ENCODE measurements at regions not wholly inside any gene's neighbourhood (a gene's known extent, or its start where the extent isn't known, plus 50 kb on each side); places are given as distances from the start of the nearest gene placed in this dataset.
"Not testable (repeated sequence)": the region's sequence is repeated elsewhere in the genome, so short reads cannot be mapped to it uniquely, and the experiment has no call there.

DNA sequence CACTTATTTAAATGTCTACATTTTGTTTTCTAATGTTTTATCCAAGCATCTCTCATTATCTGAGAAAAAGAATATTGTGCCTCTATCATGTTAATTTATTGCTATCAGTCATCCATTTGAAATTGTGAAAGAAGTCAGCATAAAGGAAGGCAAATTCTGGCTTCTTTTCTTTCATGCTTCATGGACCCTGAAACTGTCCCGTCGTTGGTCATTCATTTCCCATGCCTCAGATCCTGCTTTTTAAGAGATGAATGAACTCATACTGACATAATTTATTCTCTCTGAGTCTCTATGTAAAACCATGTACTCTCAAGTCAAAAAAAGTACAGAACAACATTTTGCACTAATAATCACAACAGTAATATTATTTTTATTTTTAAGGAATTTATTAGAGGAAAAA is 2512.0 kb downstream of the PCDH9 start:
- DNase-seq (ENCODE audit: low read depth), result no peak

DNA sequence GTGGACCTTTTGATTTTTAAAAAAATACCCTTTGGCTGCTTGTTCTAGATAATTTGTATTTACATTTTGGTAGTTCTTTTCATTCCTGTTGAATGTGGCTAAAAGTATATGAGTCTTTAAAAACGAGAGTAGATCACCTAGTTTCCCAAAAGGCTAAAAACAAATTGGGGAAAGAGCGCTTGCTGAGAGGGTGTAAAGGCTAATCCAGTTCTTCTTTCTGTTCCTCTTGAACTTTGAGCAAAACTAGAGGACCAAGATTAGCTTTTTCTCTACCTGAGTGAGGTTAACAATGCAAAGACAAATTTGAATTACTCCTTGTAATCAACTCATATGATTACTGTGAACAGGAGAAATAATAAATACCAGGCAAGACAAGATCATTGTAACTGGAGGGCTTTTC is 2513.2 kb downstream of the PCDH9 start:
- DNase-seq (ENCODE audit: low read depth), result no peak

DNA sequence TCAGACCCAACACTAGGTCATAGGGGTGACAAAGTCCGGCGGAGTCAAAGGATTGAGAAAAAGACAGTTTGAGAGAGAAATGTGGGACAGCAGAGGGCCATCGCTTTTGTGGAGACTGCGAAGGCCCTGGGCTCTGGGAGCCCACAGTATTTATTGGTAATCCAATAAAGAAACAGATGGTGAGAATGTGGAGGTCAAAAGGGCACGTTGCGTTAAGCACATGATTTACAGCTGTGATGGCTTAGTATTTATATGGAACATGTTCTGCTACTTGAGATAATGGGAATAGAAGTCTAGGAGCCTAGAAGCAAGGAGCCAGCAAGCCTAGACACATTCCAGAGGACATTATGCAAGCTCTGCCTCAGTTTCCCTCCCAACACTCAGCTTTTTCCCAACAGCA is 2521.1 kb downstream of the PCDH9 start:
- peak; percentile 1 for DNase-seq (ENCODE audit: low read depth)

DNA sequence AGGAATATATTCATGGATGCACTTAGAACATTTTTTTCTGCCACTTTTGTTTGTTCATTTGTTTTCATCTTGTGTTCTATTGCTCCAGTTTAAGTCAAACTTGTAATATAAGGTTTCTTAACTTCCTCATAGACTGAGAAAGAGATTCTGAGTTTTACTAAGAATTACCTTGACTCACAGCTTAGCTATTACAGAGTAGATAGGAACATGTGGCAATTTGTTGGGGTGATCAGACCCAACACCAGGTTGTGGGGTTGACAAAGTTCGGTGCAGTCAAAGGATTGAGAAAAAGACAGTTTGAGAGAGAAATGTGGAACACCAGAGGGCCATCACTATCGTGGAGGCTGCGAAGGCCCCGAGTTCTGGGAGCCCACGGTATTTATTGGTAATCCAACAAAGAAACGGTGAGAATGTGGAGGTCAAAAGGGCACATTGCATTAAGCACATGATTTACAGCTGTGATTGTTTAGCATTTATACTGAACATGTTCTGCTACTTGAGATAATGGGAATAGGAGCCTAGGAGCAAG is 2526.0 kb downstream of the PCDH9 start:
- DNase-seq (ENCODE audit: low read depth), result no peak

DNA sequence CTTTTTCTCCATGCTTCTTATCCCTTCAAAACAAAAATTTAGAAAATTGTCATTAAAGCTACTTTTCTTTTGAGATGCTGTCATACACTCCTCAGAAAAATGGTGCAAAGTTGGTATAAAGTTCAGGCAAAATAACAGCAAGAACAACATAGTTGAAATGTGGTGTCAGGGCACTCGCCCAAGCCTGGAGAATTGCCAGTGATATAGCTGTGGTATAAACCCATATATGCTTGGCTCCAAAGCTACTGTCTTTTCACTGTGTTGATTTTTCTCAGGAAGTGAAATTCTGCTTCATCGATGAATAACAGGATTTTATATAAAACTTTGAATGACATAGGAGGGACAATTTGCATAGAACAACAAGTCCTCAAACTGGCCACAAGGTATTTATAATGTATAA is 2532.9 kb downstream of the PCDH9 start:
- no peak for DNase-seq (ENCODE audit: low read depth)

DNA sequence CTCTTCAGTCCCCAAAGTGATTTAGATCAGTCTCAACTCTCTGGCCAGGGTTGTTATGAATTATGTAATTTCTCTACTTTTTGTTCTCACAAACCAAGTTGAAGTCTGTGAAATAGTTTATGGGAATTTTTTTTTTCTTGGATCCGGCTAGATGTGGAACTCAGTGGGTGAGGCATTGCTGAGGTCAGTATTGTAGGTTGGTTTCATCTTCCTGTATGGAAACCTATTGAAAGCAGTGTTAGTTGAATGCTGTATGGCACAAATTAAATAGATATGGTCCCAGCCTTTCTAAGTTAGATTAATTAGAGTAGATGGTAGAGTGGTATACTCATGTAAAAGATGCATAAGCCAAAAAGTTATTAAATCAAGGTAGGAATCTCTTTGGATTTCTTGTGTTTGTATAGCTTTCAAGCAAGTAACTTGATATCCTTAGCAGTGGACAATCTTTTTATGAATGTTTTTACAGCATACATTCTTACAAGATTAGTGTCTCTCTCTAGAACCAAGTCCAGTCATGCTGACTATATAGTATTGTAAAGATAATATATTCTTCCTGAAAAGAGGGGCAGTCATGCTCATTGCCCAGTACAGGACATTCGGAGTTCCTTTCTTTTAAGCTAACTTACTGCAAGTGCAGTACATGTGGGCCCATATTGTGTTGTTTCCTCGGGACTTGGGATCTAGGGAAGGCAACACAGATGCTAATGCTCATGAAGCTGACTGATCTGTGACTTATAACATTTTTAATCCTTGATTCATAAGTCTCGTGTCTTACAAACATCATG is 2541.1 kb downstream of the PCDH9 start:
- no peak for DNase-seq (ENCODE audit: low read depth)

DNA sequence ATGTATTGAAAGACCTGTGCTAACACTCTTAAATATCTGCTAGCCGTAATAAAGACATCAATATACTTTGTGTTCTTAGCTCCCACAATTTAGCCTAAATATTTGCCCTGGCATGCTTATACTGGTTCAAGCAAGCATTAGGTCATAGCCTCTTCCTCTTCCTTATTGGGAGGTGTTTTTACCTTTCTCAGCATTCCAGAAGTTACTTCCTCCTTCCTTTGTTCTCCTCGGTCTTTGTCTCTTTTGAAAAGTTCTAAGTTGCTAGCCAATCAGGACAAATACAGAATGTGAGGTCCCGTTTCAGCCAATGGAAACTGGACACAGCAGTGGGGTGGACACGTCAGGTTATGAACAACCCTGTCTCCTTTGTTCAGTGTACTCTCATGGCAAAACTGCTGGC is 2543.6 kb downstream of the PCDH9 start:
- DNase-seq (ENCODE audit: low read depth), result not testable (repeated sequence)

DNA sequence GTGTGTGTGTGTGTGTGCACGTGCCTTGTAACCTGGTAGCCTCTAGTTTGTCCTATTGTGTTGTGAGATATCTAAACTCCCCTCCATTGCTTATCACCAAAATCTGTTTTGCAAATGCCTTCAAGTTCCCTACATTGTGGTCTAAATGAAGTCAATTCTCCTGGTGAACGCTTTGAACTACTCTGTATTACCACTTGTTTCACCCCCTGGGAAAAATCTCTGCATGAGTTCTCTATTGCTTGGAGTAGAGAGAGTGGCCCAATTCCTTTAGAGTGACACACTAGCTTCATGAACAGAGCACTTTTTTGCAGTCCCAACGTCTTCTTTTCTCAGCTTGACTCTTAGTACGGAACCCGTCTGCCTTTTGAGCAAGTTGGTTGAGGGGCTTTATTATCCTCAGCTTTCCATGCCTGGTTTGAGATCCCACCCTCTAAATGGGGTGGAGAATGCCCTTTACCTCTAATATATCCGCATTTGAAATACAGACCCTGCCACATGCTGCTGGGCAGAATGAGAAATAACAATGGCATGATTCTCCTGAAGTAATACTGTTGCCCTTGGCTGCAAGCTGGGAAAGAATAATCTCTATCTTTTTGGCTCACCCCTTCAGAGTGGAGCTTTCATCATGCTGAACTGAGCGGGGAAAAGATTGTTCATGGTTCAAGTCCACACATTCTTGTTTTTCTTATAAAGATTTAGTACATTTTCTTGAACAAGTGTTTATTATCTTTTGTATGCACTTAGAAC is 2545.3 kb downstream of the PCDH9 start:
- no peak for DNase-seq (ENCODE audit: low read depth)

DNA sequence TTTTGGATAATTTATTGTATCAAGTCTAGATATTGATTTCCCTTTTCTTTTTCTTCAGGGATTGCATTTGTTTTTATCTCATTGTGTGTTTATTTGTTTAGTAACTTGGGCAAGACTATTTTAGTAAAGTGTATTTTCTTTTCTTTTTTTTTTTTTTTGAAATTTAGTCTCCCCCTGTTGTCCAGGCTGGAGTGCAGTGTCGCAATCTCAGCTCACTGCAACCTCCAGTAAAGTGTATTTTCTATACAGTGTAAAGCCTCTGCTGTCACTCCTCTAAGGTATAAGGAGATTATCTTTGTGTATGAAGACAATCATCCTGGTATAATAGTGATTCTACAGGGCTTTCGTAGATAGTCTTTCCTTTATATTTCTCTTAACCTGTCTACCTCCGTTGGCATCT is 2546.0 kb downstream of the PCDH9 start:
- DNase-seq (ENCODE audit: low read depth), result no peak

DNA sequence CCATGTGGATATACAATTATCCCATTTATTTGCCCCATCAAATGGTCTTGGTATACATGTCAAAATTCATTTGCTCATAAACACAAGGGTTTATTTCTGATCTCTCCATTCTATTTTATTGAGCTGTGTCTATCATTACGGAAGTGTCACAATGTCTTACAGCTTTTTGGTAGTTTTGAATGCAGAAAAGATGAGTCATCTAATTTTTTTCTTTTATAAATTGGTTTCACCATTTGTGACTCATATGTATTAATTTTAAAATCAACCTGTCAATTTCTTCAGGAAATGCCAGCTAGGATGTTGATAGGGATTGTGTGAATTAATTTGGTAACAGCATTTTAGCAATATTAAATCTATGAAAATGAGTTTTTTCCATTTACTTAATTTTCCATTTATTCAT is 2549.4 kb downstream of the PCDH9 start:
- no peak for DNase-seq (ENCODE audit: low read depth)

DNA sequence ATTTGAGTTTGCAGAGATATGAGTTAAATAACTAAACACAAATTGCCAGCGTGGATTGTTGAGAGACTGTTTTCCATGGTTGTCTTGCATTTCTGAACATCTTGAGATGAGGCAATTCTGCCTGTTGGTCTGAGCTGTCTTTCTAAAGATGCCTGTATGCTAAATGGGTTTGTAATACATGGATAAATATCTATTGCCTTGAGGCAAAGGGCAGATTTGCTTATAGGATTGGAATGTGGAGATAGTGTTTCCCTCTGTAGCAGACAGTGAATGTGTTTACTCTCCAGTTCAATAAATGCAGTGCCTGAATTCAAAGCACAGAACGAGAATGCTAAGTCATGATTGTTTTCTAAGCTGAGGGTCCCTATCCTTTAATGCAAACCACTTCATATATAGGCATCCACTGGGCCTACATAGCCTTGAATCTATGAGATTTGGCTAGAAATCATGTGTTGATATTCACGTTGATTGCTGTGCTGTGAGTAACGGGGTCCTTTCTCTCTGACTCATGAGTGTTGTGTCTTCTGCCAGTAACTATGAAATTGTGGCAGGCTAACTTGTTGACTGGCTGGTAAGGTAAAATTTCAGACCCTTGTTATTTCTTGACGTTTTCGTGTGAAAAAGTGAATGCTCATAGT is 2554.8 kb downstream of the PCDH9 start:
- DNase-seq (ENCODE audit: low read depth), result no peak

DNA sequence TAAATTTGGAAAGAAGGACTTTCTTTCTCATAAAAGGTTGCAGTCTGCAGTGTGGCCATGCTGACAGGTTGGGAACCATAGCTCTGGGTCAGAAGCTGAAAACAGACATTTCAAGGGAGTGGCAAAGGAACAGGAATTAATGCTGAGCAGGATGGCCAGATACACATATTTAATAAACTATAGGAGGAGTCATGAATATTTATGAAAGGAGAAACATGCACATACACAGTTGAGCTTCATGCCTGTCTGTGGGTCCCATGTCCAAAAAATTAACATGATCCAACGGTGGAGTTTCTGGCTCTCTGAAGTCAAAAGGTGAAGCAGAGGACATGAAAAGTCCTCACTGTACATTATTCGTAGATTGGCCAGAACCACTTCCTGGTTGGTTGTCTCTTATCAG is 2556.0 kb downstream of the PCDH9 start:
- no peak for DNase-seq (ENCODE audit: low read depth)

DNA sequence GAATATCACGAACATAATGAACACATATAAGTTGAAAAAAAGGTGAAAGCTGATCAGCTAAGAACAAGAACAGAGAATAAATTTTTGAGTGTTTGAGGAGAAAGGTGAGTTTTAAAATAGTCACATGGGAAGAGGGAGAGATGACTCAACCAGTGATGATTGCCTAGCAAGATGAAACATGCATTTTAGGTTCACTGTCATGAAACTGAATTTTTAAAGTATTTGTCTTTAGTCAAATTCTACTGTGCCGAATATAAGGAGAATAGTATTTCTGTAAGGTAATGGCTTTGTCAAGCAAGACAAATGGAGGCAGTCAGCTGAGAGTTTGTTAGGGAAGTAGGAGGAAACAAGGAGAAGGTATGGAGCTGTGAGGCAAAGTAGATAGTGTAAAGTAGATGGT is 2557.4 kb downstream of the PCDH9 start:
- DNase-seq (ENCODE audit: low read depth), result no peak

DNA sequence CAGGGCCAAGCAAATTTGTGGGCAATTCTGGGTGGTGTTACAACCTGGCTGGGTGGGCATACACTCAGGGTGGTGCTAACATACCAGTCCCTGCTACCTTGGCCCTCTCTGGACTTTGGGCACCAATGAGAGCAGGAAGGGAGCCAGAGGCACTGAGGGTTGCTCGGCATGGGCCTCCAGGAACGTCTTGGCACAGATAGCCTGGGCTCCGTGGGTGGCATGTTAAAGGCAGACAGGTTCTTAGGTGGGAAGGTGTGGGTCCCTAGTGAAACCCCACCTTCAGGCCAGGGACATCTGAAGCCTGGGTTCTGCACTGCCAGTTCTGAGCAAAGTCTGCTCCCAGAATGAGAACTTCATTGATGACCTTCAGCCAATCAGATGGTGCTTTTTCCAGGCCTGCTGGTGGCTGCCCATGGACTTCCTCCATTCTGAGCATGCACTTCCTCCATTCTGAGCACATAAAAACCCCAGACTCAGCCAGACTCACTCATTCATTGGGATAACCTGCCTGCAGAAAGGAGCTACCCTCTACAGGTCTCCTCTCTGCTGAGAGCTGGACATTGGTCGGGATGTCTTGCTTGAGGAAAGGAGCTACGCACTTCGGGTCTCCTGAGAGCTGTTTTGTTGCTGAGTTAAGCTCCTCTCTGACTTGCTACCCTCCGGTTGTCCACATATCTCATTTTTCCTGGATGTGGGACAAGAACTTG is 2567.1 kb downstream of the PCDH9 start:
- no peak for DNase-seq (ENCODE audit: low read depth)

DNA sequence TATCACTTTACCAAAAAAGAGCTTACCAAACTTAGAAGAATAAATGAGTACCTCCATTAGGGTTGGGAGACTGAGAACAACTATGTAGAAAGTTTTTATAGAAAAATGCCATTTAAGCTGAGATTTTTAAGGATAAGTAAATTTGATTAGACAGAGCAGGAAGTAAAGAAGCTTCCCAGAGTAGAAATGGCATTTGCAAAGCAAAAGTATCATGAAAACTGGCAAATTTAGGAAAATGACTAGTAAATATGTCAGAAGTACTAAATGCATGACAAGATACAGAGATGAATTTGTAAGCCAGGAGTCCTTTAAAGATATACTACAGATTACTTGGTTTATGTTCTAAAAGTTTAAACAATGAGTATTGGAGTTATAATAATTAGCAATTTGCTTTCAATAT is 2581.8 kb downstream of the PCDH9 start:
- no peak for DNase-seq (ENCODE audit: low read depth)

DNA sequence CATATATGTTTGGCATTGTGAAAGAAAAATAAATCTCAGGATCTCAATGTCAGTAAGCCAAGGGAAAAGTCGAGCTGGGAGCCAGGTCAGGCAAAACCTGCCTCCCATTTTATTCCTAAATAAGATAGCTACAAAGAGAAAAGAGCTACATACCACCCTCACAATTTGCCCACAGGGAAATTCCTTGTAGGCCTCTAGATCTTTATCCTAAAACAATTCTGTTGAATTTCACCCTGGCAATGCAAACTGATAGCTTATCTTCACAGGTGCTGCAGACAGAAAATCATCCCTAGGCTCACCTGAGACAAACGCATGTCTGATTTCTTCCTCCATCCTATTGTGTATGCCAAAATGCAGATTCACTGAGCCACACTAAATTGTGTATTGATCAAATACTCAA is 2587.1 kb downstream of the PCDH9 start:
- DNase-seq (ENCODE audit: low read depth), result no peak

DNA sequence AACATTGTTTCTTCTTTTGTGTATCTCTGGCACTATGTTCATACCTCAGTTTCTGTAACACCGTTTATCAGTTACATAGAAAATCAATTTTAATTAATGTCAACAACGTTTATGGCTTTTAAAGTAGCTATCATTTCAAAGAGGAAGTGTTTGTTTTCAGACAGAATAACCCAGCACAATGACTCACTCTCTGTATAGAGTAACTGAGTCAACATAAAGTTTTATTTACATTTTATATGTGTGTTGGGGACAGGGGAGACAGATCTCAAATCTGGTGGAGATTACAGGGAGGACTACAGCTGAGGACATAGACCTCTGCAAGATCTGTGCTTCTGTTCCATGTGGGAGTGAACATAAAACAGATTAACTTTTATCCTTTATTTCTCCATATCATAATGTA is 2590.1 kb downstream of the PCDH9 start:
- DNase-seq (ENCODE audit: low read depth), result no peak

DNA sequence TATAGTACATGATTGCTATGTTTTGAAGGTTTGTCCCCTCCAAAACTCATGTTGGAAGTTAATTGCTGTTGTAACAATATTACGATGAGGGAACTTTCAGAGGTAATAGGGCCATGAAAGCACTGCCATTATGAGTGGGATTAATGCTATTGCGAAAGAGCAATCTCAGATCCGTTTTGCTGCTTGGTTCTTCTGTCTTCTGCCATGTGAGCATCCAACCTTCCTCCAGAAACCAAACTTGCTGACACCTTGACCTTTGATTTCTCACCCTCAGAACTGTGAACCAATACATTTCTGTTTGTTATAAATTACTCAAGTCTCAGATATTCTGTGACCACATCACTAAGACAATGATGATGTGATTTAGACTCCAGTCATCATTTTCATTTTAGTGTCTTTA is 2590.9 kb downstream of the PCDH9 start:
- DNase-seq (ENCODE audit: low read depth), result no peak

DNA sequence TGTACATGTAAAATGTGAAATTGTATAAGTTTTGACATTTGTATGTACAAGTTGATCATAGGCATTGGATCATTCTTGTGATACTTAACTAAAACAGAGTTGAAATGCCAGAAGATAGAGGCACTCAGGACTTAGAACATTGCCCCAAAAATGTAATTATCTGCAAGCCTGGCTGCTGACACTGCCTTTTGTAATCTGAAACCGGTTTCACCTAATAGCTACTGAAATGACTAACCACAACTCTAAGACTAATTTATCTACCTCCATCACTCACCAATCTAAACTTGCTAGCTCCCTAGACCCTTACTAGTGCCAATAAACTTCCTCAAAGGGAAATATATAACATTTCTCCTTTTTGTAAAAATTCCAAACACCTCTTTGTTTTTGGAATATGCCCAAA is 2596.2 kb downstream of the PCDH9 start:
- no peak for DNase-seq (ENCODE audit: low read depth)

DNA sequence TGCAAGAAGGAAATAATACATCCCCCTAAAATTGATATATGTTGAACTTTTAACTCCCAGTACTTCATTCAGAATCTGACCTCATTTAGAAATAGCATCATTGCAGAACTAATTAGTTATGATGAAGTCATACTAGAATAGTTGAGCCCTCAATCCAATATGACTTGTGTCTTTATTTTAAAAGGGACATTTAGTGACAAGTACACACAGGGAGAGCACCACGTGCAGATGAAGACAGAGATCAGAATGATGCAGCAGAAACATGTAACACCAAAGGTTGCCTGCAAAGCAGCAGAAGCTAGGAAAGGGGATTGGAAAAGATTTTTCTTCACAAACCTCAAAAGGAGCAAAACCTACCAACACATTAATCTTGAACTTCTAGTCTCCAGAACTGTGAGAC is 2602.5 kb downstream of the PCDH9 start:
- DNase-seq (ENCODE audit: low read depth), result no peak

DNA sequence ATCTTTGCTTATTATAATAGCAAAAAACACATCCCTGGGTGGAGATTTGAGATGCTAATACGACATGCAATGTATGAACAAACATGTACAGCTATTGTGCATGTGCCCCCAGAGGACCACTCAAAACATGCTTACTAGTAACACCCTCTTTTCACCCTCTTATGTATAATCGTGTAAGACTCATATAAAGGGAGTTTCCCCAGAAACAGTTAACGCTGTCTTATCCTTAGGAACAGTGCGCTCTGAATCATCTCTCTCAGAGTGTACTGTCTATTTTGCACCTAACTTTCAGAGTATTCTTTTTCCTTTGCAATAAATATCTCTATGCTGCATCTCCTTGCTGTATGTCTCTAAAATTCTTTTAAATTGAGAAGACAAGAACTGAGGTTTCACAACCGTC is 2604.0 kb downstream of the PCDH9 start:
- no peak for DNase-seq (ENCODE audit: low read depth)

DNA sequence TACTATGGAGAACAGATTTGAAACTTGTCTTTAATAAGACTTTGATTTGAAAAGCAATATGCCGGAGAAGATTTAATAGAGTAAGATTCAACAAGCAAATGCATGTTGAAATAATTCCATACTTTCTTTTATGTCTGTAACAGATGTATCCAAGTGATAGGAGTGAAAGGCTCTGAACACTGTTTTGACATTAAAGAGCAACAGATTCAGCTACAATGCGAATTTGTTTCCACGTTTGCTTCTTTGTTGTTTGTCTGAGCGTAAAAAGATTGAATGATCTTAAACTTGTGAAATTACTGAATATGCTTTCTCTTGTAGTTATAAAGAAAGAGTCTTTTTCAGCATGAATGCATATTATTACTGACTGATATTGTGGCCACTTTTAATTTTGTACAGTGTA is 2612.9 kb downstream of the PCDH9 start:
- DNase-seq (ENCODE audit: low read depth), result no peak
